ENCODE measurements at regions not wholly inside any gene's neighbourhood (a gene's known extent, or its start where the extent isn't known, plus 50 kb on each side); places are given as distances from the start of the nearest gene placed in this dataset.

- TF ChIP-seq CTCF (IDR thresholded peaks at IDR 0.05) (no peak), POLR2A (IDR thresholded peaks at IDR 0.05) (no peak)
These were observed 677.2 kb downstream of the TYW1 start for GRCh38 chr7:67673861-67674260.
